Uterus (tissue), 2 donors: ENCODE measurements at regions not wholly inside any gene's neighbourhood (a gene's known extent, or its start where the extent isn't known, plus 50 kb on each side); places are given as distances from the start of the nearest gene placed in this dataset.

Experiments
- CTCF ChIP-seq, 4 experiments: fragments of 200-600 bp in 2 of 4; fragments of 450-650 bp in 2 of 4; sonication (generic) in 2 of 4; IDR thresholded peaks; one replicate each; pipeline ENCODE4 v1.5.1; 2016 to 2019; ENCODE audit warnings: antibody characterized with exemption in 4 of 4, mild to moderate bottlenecking in 2 of 4, moderate library complexity in 1 of 4
- POLR2A ChIP-seq, 2 donors: fragments of 450-650 bp; IDR thresholded peaks; one replicate each; pipeline ENCODE4 v1.6.1; 2016; ENCODE audit warnings: antibody characterized with exemption in 2 of 2, mild to moderate bottlenecking in 1 of 2, moderate library complexity in 1 of 2

DNA sequence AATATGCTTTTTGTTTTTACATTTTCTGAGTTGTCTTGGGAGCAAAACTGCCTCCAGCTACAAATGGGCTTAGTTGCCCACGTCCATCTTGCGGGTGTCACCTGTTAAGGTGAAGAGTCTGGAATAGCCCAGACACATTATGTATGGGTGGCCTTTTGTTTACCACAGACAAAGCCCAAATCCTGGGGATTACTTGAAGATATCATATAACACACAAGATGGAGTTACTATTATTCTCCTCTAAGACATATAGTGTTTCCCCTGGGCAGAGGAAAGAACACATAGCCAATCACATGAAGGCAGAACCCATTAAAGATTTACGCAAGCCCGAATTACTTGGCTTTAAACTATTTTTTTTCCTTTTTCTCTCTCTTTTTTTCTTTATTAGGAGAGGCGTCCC lies 625.6 kb upstream of the FAM241A start:
- TF ChIP-seq CTCF (IDR thresholded peaks at IDR 0.05), result no peak
- no peak for TF ChIP-seq POLR2A (IDR thresholded peaks at IDR 0.05)
